ENCODE measurements at regions not wholly inside any gene's neighbourhood (a gene's known extent, or its start where the extent isn't known, plus 50 kb on each side); places are given as distances from the start of the nearest gene placed in this dataset.

DNA sequence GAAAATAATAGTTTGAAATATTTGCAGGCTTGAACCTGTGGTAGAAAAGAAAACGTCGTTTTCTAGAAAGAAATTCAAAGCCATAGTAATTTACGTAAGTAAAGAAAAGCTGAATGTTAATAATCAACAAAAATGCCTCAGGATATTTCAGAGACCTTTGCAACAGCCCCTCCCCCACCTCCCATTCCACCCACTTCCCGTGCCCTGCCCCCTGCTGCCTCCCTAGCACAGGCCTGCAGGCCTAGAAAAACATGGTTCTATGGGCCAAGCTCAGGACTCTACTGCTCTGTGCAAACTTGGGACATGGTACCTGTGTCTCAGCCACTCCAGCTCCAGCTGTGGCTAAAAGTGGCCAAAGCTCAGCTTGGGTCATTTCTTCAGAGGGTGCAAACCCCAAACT lies 223.4 kb upstream of the RBMY1B start:
- TF ChIP-seq, protein P1, sequence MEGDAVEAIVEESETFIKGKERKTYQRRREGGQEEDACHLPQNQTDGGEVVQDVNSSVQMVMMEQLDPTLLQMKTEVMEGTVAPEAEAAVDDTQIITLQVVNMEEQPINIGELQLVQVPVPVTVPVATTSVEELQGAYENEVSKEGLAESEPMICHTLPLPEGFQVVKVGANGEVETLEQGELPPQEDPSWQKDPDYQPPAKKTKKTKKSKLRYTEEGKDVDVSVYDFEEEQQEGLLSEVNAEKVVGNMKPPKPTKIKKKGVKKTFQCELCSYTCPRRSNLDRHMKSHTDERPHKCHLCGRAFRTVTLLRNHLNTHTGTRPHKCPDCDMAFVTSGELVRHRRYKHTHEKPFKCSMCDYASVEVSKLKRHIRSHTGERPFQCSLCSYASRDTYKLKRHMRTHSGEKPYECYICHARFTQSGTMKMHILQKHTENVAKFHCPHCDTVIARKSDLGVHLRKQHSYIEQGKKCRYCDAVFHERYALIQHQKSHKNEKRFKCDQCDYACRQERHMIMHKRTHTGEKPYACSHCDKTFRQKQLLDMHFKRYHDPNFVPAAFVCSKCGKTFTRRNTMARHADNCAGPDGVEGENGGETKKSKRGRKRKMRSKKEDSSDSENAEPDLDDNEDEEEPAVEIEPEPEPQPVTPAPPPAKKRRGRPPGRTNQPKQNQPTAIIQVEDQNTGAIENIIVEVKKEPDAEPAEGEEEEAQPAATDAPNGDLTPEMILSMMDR (IDR thresholded peaks at IDR 0.05) = no peak
- no peak for TF ChIP-seq POLR2AphosphoS5 (IDR thresholded peaks at IDR 0.05)

All from prostate gland (tissue), 2 donors.